Astrocyte of the hippocampus (primary cell): ENCODE measurements at regions not wholly inside any gene's neighbourhood (a gene's known extent, or its start where the extent isn't known, plus 50 kb on each side); places are given as distances from the start of the nearest gene placed in this dataset.
"Not testable (repeated sequence)": the region's sequence is repeated elsewhere in the genome, so short reads cannot be mapped to it uniquely, and the experiment has no call there.

Experiments
- DNase-seq: peaks from one replicate; pipeline ENCODE4 v3.0.0; 2011; ENCODE audit warnings: low read depth, low spot score

GRCh38 chr16:63945806-63946205 is 1176.1 kb downstream of the CDH11 start:
- peak; percentile 3 for DNase-seq

DNA sequence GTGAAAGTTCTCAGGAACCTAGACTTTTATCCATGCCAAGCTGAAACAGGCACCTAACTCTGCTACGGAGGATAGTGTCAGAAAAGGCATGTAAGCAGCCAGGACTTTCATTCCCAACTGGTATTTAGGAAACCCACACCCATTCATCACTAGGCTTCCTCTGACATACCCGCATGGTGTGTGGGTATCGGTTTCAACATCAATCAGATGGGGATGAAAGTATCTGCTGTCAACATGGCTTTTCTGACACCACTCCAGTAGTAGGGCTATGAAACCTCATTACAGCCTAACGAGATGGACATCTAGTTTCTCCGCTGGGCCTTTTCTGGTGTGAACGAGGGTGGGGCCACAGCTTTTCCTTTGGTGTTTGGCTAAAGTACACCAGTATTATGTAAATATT is 1178.3 kb downstream of the CDH11 start:
- DNase-seq: peak; percentile 1

DNA sequence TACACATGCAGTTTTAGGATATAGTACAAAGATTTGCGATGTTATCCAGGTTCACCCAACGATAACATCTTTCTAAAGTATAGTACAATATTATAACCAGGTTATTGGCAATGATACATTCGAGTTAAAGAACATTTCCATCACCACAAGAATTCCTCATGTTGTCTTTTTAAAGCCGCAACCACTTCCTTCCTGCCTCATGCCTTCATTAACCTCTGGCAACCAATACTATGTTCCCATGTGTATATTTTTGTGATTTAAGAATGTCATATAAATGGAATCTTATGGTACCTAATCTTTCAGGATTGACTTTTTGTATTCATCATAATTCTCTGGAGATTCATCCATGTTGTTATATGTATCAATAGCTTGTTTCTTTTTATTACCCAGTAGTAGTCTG is 1183.2 kb downstream of the CDH11 start:
- DNase-seq: no peak

DNA sequence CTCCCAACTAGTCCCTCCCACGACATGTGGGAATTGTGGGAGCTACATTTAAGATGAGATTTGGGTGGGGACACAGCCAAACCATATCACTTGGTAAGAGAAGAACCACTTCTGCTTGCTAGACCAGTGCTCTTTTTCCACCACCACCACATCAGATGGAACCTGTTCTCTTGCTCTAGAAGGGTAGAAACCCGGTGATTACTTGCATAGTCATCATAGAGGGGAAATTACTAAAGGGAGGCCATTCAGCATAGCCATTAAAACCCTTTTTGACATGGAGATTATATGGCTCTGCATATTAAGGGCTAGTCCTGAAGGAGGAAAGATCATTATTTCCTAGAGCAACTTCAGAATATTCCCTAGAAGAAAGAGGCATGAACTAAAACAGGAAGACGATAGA is 1188.0 kb downstream of the CDH11 start:
- no peak for DNase-seq

DNA sequence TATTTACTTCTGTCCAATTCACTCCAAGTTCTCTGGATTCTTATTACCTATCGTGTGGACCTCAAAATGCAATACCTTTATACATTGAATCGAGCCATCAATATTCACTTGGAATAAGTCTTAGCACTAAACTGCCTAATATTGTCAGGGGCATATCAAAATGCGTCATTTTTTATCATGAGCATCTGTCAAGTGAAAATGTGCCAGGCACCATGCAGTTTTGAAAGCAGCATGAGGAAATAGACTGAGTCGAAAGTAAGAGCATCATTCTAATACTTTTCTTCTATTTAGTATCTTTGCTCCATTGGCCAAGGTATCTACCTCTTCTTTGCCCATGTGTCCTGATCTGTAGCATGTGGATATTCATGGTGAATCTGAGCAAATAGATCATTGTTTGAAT is 1193.4 kb downstream of the CDH11 start:
- DNase-seq: no peak

DNA sequence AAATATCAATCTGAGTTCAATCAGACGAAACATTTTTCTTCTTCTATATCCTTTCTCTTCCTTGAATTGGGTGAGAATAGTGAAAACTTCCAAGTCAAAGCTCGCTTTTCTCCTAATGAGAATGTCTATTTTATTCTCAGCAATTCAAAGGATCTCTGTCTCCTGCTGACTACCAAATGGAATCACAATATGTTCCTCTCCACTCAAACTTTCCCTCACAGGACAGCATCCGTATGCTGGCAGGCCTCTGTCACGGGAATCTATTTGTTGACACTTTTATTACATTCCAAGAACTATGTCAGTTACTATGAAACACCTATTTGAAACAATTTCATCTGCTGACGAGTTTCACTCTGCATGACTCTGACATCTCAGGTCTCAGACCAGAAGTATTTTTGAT is 1196.6 kb downstream of the CDH11 start:
- no peak for DNase-seq

DNA sequence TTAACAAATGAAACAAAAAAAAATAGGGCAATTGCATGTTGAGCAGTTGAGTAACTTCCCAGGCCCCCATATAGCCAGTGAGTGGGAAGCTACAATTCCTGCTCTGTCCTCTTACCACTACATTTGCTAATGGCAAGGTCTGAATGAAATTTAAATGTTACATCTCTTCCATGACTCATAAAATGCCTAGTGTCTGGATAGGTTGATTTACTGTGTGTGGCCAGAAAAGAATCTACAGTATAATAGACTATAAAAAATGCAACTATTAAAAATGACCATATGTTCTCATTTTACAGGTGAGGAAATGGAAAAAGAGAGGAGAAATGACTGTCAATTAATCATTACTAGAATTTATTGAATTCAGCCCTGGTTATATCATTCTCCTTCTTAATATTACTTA is 1199.3 kb downstream of the CDH11 start:
- peak; percentile 9 for DNase-seq

DNA sequence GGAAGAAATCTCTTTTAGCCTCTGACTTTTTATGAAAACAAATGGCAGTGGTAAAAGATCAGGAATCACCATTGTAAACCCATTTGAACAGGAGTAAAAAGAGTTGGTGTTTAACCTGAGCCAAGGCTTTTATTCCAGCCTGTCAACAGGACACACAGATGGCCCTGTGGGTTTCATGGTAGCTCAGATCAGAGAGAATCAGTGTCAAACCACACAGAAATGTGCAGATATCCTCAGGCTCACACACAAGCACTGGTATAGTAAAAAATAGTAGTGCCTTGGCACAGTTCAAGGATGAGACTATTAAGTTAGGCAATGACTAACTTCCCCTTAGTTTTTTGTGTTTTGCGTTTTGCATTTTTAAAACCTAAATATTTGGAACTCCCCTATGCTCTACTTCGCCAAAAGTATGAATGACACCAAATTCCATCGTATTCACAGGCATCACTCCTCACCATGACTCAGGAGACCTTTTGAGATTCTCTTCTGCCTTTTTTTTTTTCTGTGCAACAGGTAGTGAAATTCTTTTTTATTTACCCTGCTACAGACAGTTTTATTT is 1200.0 kb downstream of the CDH11 start:
- DNase-seq: peak; percentile 1

GRCh38 chr16:63913290-63913689 is 1208.6 kb downstream of the CDH11 start:
- DNase-seq: no peak

- DNase-seq: no peak
These were observed 1214.6 kb downstream of the CDH11 start for GRCh38 chr16:63907251-63907650.

DNA sequence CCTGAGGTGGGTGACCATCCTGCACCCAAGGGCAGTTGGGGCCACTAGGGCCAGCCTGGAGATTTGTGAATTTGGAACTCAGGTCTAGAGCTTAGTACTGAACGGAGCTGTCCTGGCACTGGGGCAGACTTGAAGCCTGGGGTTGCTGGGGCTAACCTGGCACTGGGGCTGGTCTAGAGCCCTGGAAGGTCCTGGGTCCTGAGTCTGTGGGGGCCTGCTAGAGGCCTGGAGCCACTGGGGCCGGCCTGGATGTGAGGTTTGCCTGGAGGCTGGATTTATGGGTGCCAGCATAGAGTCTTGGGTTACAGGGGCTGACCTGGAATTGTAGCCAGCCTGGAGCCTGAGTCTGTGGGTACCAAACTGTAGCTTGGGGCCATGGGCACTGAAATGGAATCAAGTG is 1216.9 kb downstream of the CDH11 start:
- no peak for DNase-seq

DNA sequence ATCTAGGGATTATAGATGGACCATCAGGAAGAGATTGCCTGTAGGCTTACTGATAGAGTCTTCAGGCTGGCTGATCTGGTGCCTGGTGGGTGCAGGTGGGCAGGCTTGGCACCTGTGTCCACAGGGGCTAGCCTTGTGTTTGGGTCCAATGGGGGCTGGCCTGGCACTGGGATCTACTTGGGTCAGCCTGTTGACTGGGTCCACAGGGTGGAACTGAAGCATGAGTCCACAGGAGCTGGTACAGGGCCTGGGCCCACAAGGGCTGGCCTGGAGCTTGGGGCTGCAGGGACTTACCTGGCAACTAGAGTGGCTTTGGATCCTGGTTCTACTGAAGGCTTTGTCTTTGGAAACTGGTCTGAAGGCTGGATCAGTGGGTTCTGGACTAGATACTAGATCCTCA is 1217.7 kb downstream of the CDH11 start:
- no peak for DNase-seq

- no peak for DNase-seq
These were observed 1225.3 kb downstream of the CDH11 start for GRCh38 chr16:63896383-63897109.

DNA sequence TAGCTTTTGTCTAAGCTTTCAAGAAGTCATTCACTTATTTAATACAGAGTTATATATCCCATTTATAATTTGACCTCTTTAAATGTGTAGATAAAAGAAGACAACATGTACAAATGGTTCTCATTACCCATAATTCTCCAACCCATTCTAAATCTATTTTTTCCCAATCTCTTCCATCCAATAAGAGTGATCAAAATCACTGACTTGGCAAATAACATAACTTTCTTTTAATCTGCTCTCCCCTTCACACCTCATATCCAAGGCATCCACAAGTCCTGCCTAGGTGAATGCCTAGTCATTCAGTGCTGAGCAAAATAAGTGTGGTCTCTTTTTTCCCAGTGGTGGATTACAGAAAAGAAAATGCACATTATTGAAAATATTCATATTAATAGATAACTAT is 1231.1 kb downstream of the CDH11 start:
- DNase-seq: no peak

GRCh38 chr16:63890081-63890480 is 1231.8 kb downstream of the CDH11 start:
- DNase-seq: peak; percentile 81

GRCh38 chr16:63883091-63883490 is 1238.8 kb downstream of the CDH11 start:
- no peak for DNase-seq

DNA sequence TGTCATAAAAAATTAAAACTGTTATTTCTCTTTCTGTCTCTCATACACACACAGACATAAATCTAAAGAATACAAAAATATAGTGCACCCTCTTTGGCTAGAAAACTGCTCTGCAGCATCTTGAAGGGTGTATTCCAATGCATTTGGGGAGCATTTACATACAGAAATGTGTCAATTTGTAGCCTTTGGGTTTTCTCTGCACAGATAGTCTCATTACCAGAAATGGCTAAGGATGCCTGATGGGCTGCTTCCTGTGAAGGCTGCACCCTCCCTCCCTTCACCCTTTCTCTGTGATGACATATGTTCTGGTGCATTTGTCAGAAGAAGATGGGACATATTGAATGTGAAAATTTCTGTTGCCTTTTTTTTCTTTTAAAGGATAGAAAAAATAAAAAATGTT is 1239.3 kb downstream of the CDH11 start:
- no peak for DNase-seq

- no peak for DNase-seq
These were observed 1240.9 kb downstream of the CDH11 start for GRCh38 chr16:63880948-63881347.

DNA sequence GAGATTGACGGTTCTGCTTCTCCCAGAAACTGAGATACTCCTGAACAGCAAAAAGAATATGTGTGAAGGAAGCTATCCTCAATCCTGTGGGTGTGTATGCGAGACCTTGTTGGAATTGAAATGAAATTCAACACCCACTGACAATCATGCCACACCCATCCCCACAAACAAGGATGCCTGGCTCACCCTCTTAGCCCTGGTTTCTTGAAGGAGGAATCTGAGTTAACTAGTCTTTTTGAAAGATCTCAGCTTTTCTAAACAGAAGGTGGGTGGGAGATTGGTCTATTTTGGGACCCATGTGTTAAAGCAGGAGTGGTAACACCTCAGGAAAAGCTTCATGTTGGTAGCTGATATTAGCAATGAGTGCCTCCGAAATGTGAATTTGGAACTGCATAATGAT is 1244.5 kb downstream of the CDH11 start:
- DNase-seq: no peak

GRCh38 chr16:63876103-63876502 is 1245.8 kb downstream of the CDH11 start:
- no peak for DNase-seq

GRCh38 chr16:63860700-63861099 is 1261.2 kb downstream of the CDH11 start:
- DNase-seq: not testable (repeated sequence)

- no peak for DNase-seq
These were observed 1265.3 kb downstream of the CDH11 start for GRCh38 chr16:63856537-63856936.

DNA sequence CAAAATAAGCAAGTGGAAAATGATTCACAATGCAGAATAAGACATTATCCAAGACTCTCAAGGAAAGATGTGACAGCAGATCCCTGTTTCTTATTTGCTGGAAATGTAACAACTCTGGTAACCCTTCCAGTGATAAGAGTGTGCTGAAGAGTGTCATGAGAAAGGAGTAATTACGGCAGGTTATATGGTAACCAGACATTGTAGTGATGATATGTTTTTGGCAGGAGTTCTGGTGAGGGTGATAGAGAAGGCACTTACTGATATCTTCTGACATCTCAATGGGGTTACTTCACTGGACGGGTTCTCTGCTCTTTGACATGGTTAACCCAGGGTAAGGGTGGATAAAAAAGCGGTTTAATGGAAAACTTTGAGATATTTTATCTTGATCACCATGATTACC is 1270.9 kb downstream of the CDH11 start:
- no peak for DNase-seq

- DNase-seq: no peak
These were observed 1280.6 kb downstream of the CDH11 start for GRCh38 chr16:63841271-63841670.
